DMS 273 (cell line): ENCODE measurements at regions not wholly inside any gene's neighbourhood (a gene's known extent, or its start where the extent isn't known, plus 50 kb on each side); places are given as distances from the start of the nearest gene placed in this dataset.

Experiments
- DNase-seq: peaks from one replicate; lab custom pipeline; 2025; ENCODE audit not compliant: unreplicated experiment; lab: John Stamatoyannopoulos, UW

GRCh38 chr2:64704161-64704560 lies 50.4 kb upstream of the SERTAD2 start:
- DNase-seq: no peak

GRCh38 chr2:64704996-64705395 lies 51.3 kb upstream of the SERTAD2 start:
- DNase-seq: no peak

DNA sequence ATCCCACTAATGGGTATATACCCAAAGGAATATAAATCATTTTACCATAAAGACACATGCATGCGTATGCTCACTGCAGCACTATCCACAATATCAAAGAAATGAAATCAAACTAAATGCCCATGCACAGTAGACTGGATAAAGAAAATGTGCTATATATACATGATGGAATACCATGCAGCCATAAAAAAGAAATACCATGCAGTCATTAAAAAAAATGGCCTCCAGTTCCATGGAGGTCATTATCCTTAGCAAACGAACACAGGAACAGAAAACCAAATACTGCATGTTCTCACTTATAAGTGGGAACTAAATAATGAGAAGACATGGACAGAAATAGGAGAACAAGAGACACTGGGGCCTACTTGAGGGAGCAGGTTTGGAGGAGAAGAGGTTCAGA lies 53.6 kb upstream of the SERTAD2 start:
- DNase-seq: no peak

DNA sequence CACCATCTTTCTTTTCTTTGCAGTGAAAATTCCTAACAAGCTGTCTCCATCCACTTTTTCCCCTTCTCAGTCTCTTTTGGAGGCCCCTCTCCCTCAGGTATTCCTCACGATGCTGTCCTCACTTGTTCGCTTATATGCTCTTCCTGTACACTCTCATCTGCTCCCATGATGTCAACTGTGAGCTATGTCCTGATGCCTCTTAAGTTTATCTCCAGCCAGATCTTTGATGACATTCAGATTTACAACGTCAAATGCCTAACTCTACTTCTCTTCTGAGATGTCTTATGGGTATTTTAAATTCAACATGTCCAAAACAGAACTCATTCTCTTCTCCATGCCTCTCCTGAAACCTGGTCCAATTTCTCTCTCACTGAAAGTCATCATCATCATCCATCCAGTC lies 55.1 kb upstream of the SERTAD2 start:
- no peak for DNase-seq

DNA sequence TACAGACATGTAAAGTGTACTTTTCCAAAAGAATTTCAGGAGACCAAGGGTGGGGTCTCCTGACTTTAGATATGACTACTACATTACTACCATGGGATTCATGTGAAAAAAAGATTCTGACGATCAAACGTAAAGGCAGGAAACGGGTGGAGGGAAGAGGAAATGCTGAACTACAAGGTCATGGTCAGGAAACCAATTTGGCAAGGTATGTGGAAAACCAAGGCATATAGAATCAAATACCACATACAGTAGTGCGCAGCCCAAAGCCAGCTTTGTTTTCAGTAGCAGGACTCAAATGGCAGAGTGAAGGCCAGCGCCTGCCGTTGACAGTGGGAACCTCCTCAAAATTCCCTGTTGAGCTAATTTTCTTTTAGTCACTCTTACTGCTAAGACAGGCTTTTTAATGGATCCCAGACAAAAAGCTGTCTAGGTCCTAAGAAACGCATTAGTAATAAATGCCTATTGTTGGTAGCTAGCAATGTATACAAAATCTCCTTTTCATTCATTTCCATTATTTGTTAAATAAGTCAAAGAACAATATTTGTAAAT lies 57.6 kb upstream of the SERTAD2 start:
- DNase-seq: no peak

GRCh38 chr2:64713686-64714085 lies 60.0 kb upstream of the SERTAD2 start:
- DNase-seq: no peak

- no peak for DNase-seq
Observed at GRCh38 chr2:64716569-64716968, 62.9 kb upstream of the SERTAD2 start.

- DNase-seq: peak; percentile 14
Observed at GRCh38 chr2:64718250-64718885, 64.7 kb upstream of the SERTAD2 start.

DNA sequence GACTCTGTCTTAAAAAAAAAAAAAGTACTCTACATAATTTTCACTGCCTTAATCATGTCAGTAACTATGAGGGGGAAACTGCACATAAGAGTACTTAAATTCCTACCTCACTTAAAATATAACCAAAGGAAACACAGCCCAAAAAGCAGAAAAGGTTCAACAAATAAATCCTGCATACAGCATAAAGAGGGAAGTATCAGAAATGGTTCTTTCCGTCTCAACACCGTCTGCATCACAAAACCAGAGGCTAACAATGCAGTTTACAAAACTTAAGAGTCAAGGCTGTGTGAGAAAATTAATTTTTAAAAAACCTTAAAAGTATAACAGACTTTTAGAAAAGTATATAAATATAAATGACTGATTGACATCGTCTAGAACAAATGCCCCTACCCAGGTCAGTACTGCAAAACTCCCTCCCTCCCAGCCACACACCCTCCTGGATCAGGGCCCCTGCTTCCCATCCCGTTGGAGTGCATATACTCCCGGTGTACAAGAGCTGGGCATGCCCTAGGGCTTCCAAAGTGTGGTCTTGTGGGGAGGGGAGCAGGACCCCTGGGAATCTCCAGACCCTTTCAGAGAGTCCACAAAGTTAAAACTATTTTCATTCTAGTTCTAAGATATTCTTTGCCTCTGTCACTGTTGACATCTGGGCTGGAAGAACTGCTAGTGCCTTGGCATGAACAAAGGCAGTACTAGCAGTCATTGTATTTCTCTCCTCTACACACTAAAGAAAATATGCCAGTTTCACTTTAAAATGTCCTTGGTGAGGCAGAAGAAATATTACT lies 67.0 kb upstream of the SERTAD2 start:
- DNase-seq: no peak

DNA sequence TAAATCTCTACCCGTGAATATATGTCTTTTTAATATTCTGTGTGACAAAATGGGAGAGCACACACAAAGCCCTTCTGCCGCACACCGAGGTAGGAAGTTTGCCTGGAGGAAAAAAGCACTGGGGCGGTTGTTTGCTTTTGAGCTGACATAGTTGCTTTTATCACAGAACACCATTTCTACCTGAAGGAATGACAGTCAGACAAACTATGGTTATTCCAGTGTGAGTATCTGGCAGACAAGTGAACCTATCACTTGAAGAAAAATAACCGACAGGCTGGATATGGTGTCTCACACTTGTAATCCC lies 67.6 kb upstream of the SERTAD2 start:
- DNase-seq: no peak

DNA sequence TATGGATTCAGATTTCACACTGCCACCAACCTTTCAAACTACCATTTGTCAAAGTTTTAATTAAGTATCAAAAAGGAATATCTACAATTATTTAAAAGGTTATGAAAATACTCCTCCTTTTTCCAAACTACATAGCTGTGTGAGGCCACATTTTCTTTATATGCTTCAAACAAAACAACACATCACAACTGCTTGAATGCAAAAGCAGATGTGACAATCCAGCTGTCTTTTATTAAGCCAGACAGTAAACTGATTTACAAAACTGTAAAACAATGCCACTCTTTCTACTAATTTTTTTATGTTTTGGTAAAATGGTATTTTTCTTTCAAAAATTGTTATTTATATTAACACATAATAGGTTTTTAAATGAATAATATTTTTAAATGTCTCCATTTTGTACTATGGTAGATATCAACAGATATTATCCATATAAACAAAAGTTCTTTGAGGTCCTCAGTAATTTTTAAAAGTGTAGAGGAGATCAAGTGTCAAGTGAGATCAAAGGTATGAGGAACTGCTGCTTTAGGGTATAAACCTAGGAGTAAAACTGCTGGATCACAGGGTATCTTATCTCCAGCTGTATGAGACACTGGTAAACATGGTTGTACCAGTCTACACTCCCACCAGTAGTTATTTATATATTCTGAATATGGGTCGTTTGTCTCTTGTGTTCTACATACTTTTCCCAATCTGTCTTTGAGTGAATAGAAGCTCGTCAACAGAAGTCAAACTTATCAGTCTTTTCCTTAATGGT lies 68.8 kb upstream of the SERTAD2 start:
- no peak for DNase-seq

DNA sequence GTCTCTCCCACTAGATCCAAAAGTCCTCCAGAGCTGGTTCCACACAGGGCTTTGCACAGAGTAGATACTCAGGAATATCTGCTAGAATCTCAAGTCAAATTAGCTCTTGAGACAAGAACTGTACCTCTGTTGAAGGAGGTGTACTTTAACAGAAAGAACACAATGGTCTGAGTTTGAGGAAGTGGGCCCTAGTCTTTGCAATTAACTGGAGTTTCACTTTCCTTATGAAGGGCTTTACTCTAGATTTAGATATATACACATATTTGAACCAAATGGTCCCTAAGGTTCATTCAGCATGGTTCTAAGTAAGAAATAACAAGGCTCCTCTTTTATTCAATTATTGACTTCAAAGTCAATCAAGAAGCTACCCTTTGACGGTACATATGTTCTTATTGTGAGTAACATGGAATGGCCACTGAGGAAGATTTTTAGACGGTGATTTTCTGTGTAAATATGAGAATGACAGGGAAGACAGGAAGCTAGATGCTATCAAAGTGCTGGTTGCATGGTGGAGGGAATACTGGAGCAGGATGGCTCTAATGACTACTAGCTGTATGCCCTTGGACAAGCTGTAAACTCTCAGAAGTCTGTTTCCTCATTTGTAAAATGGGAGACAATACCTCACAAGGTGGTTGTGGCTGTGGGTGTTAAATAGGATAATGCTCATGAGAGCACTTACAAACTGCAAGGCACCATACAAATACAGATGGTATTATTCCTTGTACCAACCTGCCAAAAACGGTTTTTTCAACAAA lies 73.5 kb upstream of the SERTAD2 start:
- DNase-seq: no peak

GRCh38 chr2:64727843-64728463 lies 74.2 kb upstream of the SERTAD2 start:
- DNase-seq: peak; percentile 66

DNA sequence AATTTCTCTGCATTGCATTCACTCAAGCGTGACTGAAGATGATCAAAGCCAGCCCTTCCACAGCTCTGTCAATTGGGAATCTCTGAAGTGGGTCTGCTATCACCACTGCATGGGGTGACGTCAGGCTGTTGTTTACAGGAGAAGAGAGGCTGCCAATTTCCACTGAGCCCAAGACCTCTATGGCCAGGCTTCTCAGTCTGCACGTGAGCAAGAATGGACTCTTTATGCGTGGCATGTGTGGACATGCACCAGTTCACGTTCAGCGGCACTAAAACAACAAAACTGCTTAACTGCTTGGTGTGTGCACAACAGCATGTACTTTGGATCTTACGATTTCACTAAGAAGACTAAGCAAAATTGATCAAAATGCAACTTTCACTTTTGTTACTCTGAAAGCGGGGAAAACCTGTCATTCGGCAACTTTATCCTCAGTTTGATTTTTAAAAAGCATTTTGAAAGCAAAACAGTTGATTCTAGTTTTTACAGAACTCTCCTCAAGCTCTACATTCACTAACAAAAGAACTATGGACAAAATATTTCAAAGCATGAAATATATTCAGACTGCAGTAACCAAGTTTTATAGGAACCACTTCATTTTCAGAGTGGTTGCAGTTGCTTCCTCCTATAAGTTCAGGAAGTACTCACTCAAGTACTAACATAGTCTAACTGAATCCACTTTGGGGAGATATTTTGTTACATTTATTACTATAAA lies 77.0 kb upstream of the SERTAD2 start:
- DNase-seq: peak; percentile 76

DNA sequence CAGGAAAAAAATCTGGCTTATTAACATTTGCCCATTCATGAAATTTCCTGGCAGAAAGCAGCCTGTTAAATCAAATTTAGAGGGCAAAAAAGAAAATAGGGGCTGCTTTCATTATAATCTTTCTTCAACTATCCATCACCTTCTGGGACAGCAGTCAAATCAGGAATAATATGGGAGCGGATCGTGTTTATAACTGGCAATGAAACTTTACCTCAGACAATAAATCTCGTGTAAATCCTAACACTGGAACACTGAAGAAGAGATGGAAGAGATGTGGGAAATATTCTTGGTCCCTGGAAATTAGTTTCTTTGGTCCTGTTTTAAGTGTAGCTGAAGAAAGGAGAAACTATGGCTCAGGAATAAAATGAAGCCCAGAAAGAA lies 77.5 kb upstream of the SERTAD2 start:
- no peak for DNase-seq

DNA sequence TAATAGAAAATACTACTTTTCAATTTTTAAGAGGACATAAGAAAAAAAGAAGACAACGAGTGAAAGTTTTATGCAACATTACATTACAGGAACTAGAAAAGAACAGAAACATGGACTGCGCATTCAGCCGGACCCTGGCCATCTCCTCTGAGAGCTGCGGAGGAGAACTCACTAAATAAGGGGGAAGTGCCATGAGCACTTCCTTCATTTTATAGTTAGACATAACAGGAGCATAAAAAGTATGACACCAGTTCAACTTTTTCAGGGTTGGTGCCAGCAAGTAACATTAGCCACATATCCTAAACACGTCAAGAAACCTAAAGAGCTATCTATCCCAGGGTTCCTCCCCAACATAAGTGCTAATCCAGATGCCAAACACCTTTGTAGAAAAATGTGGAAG lies 78.0 kb upstream of the SERTAD2 start:
- DNase-seq: no peak

DNA sequence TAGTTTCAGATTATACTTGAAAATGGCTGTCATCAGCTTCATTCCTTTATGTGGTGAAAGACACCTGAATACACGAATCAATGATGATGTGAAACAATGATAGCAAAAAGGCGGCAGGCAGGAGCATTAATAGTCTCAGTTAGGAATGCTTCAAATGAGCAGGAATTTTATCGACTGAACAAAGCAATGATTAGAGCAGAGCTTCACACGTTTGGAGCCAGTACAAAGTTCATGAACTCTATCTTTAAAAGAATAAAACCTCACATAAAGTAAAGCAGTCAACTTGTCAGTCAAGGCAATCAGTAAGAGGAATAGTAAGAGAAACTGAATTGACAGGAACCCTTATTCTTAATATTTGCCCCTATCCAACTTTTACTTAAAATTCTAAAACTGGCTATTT lies 78.4 kb upstream of the SERTAD2 start:
- no peak for DNase-seq

GRCh38 chr2:64735504-64735903 lies 81.8 kb upstream of the SERTAD2 start:
- no peak for DNase-seq

DNA sequence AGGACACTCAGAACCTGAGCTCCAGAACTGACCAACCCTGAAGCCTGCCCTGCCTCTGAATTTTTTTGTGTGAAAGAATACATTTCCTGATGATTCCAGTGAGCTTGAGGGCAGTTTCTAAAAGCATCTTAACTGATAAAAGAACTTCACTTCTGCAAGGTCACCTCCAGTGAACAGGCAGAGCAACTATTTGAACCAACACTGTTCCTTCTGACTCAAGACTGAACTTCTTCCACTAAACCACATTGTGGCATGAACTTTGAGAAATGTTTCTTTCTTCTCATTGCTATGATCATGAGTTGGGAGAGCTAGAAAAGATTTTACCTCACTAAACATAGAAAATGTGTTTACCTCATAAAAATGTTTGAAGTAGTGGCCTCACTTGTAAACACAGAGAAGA lies 83.8 kb upstream of the SERTAD2 start:
- no peak for DNase-seq

GRCh38 chr2:64738026-64738425 lies 84.3 kb upstream of the SERTAD2 start:
- DNase-seq: no peak
